ENCODE measurements at regions not wholly inside any gene's neighbourhood (a gene's known extent, or its start where the extent isn't known, plus 50 kb on each side); places are given as distances from the start of the nearest gene placed in this dataset.

DNA sequence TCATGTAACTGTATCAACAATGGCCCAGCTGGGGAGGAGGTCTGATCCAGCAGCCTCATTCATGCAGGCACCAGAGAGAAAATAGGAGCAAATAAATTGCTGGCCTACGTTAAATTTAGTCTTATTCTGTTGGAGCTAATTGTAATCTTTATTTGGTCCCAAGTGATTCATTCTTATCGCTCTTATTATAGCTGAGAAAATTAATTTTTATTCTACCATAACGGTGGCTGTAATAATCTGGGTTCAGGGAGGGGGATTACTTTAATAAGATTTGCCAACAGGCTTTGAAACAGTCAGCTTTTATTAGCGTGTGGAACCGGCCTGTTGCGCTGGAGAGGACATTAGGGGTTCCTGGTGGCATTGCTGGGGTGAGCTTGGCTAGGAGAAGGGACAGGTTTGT lies 254.9 kb downstream of the AACS start:
- TF ChIP-seq, protein P1, sequence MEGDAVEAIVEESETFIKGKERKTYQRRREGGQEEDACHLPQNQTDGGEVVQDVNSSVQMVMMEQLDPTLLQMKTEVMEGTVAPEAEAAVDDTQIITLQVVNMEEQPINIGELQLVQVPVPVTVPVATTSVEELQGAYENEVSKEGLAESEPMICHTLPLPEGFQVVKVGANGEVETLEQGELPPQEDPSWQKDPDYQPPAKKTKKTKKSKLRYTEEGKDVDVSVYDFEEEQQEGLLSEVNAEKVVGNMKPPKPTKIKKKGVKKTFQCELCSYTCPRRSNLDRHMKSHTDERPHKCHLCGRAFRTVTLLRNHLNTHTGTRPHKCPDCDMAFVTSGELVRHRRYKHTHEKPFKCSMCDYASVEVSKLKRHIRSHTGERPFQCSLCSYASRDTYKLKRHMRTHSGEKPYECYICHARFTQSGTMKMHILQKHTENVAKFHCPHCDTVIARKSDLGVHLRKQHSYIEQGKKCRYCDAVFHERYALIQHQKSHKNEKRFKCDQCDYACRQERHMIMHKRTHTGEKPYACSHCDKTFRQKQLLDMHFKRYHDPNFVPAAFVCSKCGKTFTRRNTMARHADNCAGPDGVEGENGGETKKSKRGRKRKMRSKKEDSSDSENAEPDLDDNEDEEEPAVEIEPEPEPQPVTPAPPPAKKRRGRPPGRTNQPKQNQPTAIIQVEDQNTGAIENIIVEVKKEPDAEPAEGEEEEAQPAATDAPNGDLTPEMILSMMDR (IDR thresholded peaks at IDR 0.05): no peak
- no peak for TF ChIP-seq POLR2A (IDR thresholded peaks at IDR 0.05)

All from heart left ventricle (tissue), 13 donors.